ENCODE measurements at regions not wholly inside any gene's neighbourhood (a gene's known extent, or its start where the extent isn't known, plus 50 kb on each side); places are given as distances from the start of the nearest gene placed in this dataset.

DNA sequence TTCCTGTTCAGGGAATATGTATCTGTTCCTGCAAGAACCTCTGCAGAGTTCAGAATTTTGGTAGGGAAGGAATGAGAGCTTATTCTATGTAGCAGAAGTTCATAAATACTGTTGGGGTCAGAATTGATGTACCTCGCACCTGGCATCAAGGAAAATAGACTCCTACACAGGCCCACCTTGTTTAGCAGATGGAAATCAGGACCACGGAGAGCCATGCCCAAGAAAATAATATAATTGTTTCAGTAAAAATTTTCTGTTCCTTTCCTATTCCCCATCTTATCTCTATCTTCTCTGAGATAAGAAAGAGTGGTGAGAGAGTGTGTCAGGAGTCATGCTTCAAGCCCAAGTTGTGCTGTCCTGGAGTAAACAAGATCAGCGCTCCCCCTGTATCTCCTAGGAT is 404.7 kb upstream of the UBE2E2 start:
- no peak overlapping the region for H3K9ac ChIP-seq (replicated peaks in 1 of 4; ENCODE audit: extremely low read depth in 1 of 4, low read depth in 3 of 4, low read length in 3 of 4)
- H4K8ac ChIP-seq (ENCODE audit: extremely low read depth, insufficient read depth, low read length): no peak overlapping the region
- 95% methylated on average over 3 of the region's 3 CpGs; no CpG with 5 or more reads in 1 of the 2 experiments for WGBS, 2 experiments (ENCODE audit: extremely low coverage in 1 of 2, insufficient coverage in 1 of 2, insufficient read length in 1 of 2, insufficient replicate concordance in 2 of 2, low coverage in 1 of 2, low lambda C conversion rate in 2 of 2, missing lambda C conversion rate in 1 of 2)
- H3K9me3 ChIP-seq (ENCODE audit: insufficient read depth in 2 of 2, low read depth in 1 of 2, low read length in 1 of 2): no peaks in the 10 kb centered on the region
- no peak overlapping the region for H3K14ac ChIP-seq (ENCODE audit: insufficient read length)
- no peak overlapping the region for H2BK5ac ChIP-seq (ENCODE audit: low read depth, low read length)
- TF ChIP-seq SP2 (IDR thresholded peaks at IDR 0.05; ENCODE audit: low read length) (no peak), SAP30 (IDR thresholded peaks at IDR 0.05; ENCODE audit: insufficient read depth, insufficient replicate concordance, low read length) (no peak), TCF12 (IDR thresholded peaks at IDR 0.05; ENCODE audit: low read depth, low read length) (no peak), SIX5 (IDR thresholded peaks at IDR 0.05; ENCODE audit: low read depth, low read length) (no peak), PHF8 (conservative IDR thresholded peaks at IDR 0.05; ENCODE audit: low read depth, low read length) (no peak)
- H3K27ac ChIP-seq (ENCODE audit: low read depth, low read length): no peak overlapping the region
- H2BK12ac ChIP-seq (ENCODE audit: low read depth, low read length): no peak overlapping the region
- POLR2A ChIA-PET (ENCODE audit: partially characterized antibody): no interaction called here
- no peak overlapping the region for H2BK120ac ChIP-seq (replicated peaks; ENCODE audit: low read depth, low read length)
- FAIRE-seq: no peak
- no peaks in the 10 kb centered on the region for H3K36me3 ChIP-seq (ENCODE audit: control insufficient read depth in 2 of 4, insufficient read depth in 4 of 4, low read length in 3 of 4)
- H3K4me3 ChIP-seq (ENCODE audit: extremely low read depth in 1 of 4, insufficient read depth in 2 of 4, low read depth in 3 of 4, low read length in 4 of 4): no peak overlapping the region
- no peaks in the 10 kb centered on the region for H3K27me3 ChIP-seq (replicated peaks in 1 of 4; ENCODE audit: control insufficient read depth in 3 of 4, extremely low read depth in 1 of 4, insufficient read depth in 3 of 4, low read length in 3 of 4)
- H4K20me1 ChIP-seq (replicated peaks in 1 of 2; ENCODE audit: control insufficient read depth in 1 of 2, insufficient read depth in 2 of 2, low read length in 2 of 2): no peaks in the 10 kb centered on the region
- H3K4me1 ChIP-seq (replicated peaks in 1 of 4; ENCODE audit: control insufficient read depth in 3 of 4, insufficient read depth in 4 of 4, low read length in 3 of 4): no peaks in the 10 kb centered on the region
- no peak overlapping the region for H3K56ac ChIP-seq (replicated peaks; ENCODE audit: insufficient read length, low read depth, low read length)
- H3K18ac ChIP-seq (ENCODE audit: extremely low read depth, low read length): no peak overlapping the region
- no peak overlapping the region for H4K5ac ChIP-seq (ENCODE audit: insufficient read length, low read depth, low read length)
- no peak overlapping the region for H2AFZ ChIP-seq (ENCODE audit: low read length)
- H3K79me1 ChIP-seq (ENCODE audit: low read depth, low read length): no peaks in the 10 kb centered on the region
- CTCF ChIA-PET (ENCODE audit: partially characterized antibody): interaction anchor here (0.7 kb wide), 1 partner anchor 17 kb away, joined by 3 read pairs; no protein-coding TSS in a partner anchor
- H3K4ac ChIP-seq (replicated peaks; ENCODE audit: insufficient read length, low read depth, low read length): no peak overlapping the region
- no peak for DNase-seq (ENCODE audit: low read depth in 1 of 2, low spot score in 2 of 2)
- no peak overlapping the region for H3K23ac ChIP-seq (ENCODE audit: insufficient read length)
- no peaks in the 10 kb centered on the region for H3K79me2 ChIP-seq (ENCODE audit: control insufficient read depth in 1 of 2, insufficient read depth in 2 of 2, low read length in 2 of 2)
- H2BK20ac ChIP-seq (ENCODE audit: low read length): no peak overlapping the region
- no peak overlapping the region for H4K91ac ChIP-seq (replicated peaks; ENCODE audit: insufficient read length, low read length)
- H2BK15ac ChIP-seq (ENCODE audit: low read length): no peak overlapping the region
- H3K23me2 ChIP-seq (ENCODE audit: low read depth, low read length): no peaks in the 10 kb centered on the region
- H2AK5ac ChIP-seq (ENCODE audit: low read depth, low read length): no peak overlapping the region
- H3K4me2 ChIP-seq (ENCODE audit: insufficient read depth in 1 of 2, low read depth in 2 of 2, low read length in 2 of 2): no peak overlapping the region

All from H1 (cell line).